ENCODE measurements at regions not wholly inside any gene's neighbourhood (a gene's known extent, or its start where the extent isn't known, plus 50 kb on each side); places are given as distances from the start of the nearest gene placed in this dataset.
"Not testable (repeated sequence)": the region's sequence is repeated elsewhere in the genome, so short reads cannot be mapped to it uniquely, and the experiment has no call there.

DNA sequence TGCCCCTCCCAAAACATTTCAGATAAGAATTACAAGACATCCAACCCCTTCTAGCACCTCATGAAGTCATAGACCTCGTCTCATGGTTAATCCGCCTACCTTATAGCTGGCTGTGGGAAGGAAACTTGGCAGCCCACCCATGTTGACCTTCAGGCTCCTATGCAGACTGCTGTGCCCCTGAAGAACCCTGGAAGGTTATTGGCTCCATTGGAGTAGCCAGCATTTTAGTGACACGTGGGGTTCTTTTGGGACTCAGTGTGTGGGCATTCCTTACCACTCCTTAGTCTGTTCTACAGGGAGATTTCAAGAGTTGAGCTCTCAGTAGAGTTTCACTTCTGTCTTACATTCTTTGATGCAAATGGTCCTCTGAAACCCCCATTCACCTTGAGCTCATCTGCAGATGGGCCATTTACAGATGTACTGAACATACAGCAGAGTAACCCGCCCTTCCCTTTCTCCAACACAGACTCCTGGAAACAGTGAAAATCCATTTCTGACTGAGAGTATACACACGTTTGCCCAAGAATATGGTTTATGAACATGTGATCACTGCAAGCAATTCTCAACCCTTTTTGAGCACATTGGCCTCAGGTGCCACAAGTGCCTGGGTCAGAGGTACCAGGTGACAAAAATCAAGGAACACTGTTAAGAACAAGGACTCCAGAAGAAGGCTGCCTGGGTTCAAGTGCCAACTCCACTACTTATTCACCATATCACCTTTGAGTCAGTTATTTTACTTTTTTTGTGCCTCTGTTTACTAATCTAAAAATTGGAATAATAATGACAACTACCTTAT, 54.0 kb upstream of the HECW1 start:
- no peak for ATAC-seq
- TF ChIP-seq ZNF8 (CRISPR knock-in tag; IDR thresholded peaks at IDR 0.05) (no peak), CREB5 (CRISPR knock-in tag; IDR thresholded peaks at IDR 0.05; ENCODE audit: low read depth) (no peak), BACH2 (CRISPR knock-in tag; IDR thresholded peaks at IDR 0.05; ENCODE audit: borderline replicate concordance) (no peak), ZC3H10 (CRISPR knock-in tag; IDR thresholded peaks at IDR 0.05) (no peak), OSR1 (CRISPR knock-in tag; IDR thresholded peaks at IDR 0.05) (no peak), PPARA (CRISPR knock-in tag; IDR thresholded peaks at IDR 0.05; ENCODE audit: borderline replicate concordance) (no peak), ZFP30 (CRISPR knock-in tag; IDR thresholded peaks at IDR 0.05) (no peak), ZFP3 (CRISPR knock-in tag; IDR thresholded peaks at IDR 0.05) (no peak), SNAI2 (CRISPR knock-in tag; IDR thresholded peaks at IDR 0.05) (no peak)
- TF ChIP-seq, protein P1, sequence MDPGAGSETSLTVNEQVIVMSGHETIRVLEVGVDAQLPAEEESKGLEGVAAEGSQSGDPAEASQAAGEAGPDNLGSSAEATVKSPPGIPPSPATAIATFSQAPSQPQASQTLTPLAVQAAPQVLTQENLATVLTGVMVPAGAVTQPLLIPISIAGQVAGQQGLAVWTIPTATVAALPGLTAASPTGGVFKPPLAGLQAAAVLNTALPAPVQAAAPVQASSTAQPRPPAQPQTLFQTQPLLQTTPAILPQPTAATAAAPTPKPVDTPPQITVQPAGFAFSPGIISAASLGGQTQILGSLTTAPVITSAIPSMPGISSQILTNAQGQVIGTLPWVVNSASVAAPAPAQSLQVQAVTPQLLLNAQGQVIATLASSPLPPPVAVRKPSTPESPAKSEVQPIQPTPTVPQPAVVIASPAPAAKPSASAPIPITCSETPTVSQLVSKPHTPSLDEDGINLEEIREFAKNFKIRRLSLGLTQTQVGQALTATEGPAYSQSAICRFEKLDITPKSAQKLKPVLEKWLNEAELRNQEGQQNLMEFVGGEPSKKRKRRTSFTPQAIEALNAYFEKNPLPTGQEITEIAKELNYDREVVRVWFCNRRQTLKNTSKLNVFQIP (CRISPR knock-in tag; IDR thresholded peaks at IDR 0.05; ENCODE audit: borderline replicate concordance, low read depth), result no peak
- TF ChIP-seq, protein P2, sequence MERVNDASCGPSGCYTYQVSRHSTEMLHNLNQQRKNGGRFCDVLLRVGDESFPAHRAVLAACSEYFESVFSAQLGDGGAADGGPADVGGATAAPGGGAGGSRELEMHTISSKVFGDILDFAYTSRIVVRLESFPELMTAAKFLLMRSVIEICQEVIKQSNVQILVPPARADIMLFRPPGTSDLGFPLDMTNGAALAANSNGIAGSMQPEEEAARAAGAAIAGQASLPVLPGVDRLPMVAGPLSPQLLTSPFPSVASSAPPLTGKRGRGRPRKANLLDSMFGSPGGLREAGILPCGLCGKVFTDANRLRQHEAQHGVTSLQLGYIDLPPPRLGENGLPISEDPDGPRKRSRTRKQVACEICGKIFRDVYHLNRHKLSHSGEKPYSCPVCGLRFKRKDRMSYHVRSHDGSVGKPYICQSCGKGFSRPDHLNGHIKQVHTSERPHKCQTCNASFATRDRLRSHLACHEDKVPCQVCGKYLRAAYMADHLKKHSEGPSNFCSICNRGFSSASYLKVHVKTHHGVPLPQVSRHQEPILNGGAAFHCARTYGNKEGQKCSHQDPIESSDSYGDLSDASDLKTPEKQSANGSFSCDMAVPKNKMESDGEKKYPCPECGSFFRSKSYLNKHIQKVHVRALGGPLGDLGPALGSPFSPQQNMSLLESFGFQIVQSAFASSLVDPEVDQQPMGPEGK (CRISPR knock-in tag; IDR thresholded peaks at IDR 0.05; ENCODE audit: borderline replicate concordance), result no peak

- not testable (repeated sequence) for ATAC-seq
These were observed 53.3 kb upstream of the HECW1 start for GRCh38 chr7:43059067-43059600.
